ENCODE measurements at regions not wholly inside any gene's neighbourhood (a gene's known extent, or its start where the extent isn't known, plus 50 kb on each side); places are given as distances from the start of the nearest gene placed in this dataset.

GRCh38 chr20:40495956-40496355 is 193.1 kb downstream of the MAFB start:
- 86 to 93% methylated on average over 4 of the region's 4 CpGs for WGBS, 2 donors
- ATAC-seq: no peak
- Histone ChIP-seq H3K9me3 (no peaks in the 10 kb centered on the region), H3K4me1 (peaks cover 0 to 52% (median 0%) of the 10 kb centered on the region in 9 donors), H3K27me3 (no peaks in the 10 kb centered on the region), H3K36me3 (no peaks in the 10 kb centered on the region), H3K27ac (peak overlapping the region in 1 of 10 donors; percentile 81), H3K4me3 (no peak overlapping the region)
- intact Hi-C loops (cut with DNase I): no loop called here
- no peak for DNase-seq
- TF ChIP-seq, protein P1, sequence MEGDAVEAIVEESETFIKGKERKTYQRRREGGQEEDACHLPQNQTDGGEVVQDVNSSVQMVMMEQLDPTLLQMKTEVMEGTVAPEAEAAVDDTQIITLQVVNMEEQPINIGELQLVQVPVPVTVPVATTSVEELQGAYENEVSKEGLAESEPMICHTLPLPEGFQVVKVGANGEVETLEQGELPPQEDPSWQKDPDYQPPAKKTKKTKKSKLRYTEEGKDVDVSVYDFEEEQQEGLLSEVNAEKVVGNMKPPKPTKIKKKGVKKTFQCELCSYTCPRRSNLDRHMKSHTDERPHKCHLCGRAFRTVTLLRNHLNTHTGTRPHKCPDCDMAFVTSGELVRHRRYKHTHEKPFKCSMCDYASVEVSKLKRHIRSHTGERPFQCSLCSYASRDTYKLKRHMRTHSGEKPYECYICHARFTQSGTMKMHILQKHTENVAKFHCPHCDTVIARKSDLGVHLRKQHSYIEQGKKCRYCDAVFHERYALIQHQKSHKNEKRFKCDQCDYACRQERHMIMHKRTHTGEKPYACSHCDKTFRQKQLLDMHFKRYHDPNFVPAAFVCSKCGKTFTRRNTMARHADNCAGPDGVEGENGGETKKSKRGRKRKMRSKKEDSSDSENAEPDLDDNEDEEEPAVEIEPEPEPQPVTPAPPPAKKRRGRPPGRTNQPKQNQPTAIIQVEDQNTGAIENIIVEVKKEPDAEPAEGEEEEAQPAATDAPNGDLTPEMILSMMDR (IDR thresholded peaks at IDR 0.05): no peak

- ATAC-seq (peak in 5 of 8 donors; percentile 23 to 48 (median 39)), DNase-seq (no peak)
- H3K36me3 ChIP-seq: no peaks in the 10 kb centered on the region
- WGBS, 2 donors: 74 to 84% methylated on average over 3 of the region's 3 CpGs
- peaks cover 0 to 46% (median 0%) of the 10 kb centered on the region in 9 donors for H3K4me1 ChIP-seq
- no peak overlapping the region for H3K4me3 ChIP-seq
- TF ChIP-seq, protein P1 (IDR thresholded peaks at IDR 0.05): no peak
- peaks cover 0 to 4% (median 0%) of the 10 kb centered on the region in 7 donors for H3K27me3 ChIP-seq
- no peaks in the 10 kb centered on the region for H3K9me3 ChIP-seq
- peak overlapping the region in 1 of 10 donors; percentile 81 for H3K27ac ChIP-seq
- intact Hi-C loops (cut with DNase I): no loop called here
Observed at GRCh38 chr20:40494248-40494647, 194.8 kb downstream of the MAFB start.

DNA sequence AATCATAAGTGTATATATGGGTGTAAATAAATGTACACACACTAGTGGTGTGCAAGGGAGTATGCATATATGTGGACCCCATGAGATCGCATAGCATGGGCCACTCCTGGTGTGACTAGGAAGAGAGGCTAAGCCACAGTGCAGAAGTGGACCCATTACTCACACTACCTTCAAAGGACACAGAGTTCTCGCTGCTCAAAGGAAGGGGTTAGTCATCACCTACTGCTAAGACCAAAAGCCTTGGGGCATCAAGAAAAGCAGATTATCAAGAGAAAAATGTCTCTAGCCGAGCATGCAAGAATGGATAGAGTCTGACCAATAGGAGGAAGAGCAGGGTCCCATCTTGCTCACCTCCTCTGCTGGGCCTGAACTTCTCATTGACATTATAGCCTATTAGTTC is 195.5 kb downstream of the MAFB start:
- Histone ChIP-seq H3K36me3 (no peaks in the 10 kb centered on the region), H3K4me1 (peaks cover 0 to 39% (median 0%) of the 10 kb centered on the region in 9 donors), H3K9me3 (no peaks in the 10 kb centered on the region), H3K4me3 (no peak overlapping the region), H3K27ac (peak overlapping the region in 1 of 10 donors; percentile 81), H3K27me3 (peaks cover 0 to 4% (median 0%) of the 10 kb centered on the region in 7 donors)
- WGBS, 2 donors: 83 to 89% methylated on average over 3 of the region's 3 CpGs
- DNase-seq (no peak), ATAC-seq (peak in 1 of 8 donors; percentile 22)
- intact Hi-C loops (cut with DNase I): no loop called here
- TF ChIP-seq, protein P1 (IDR thresholded peaks at IDR 0.05): no peak

- 51 to 59% methylated on average over 4 of the region's 4 CpGs for WGBS, 2 donors
- TF ChIP-seq, protein P1 (IDR thresholded peaks at IDR 0.05): no peak
- DNase-seq (peak; percentile 17 to 42), ATAC-seq (no peak)
- Histone ChIP-seq H3K27me3 (peaks cover 0 to 4% (median 0%) of the 10 kb centered on the region in 7 donors), H3K27ac (peak overlapping the region in 1 of 10 donors; percentile 81), H3K4me1 (peaks cover 0 to 37% (median 0%) of the 10 kb centered on the region in 9 donors), H3K36me3 (no peaks in the 10 kb centered on the region), H3K9me3 (no peaks in the 10 kb centered on the region), H3K4me3 (no peak overlapping the region)
- intact Hi-C loops (cut with DNase I): no loop called here
Observed at GRCh38 chr20:40493071-40493470, 196.0 kb downstream of the MAFB start.
